D721Med (cell line): ENCODE measurements at regions not wholly inside any gene's neighbourhood (a gene's known extent, or its start where the extent isn't known, plus 50 kb on each side); places are given as distances from the start of the nearest gene placed in this dataset.
"Not testable (repeated sequence)": the region's sequence is repeated elsewhere in the genome, so short reads cannot be mapped to it uniquely, and the experiment has no call there.

ENCODE experiments used
- DNase-seq: peaks from one replicate; pipeline ENCODE4 v3.0.0; 2011; ENCODE audit warnings: low spot score; ENCODE audit not compliant: insufficient read length
- FAIRE-seq: peaks from 2 replicates; lab custom pipeline; 2011; peaks lifted over from hg19 to GRCh38; lab: Jason Lieb, UNC
- TF ChIP-seq, protein P1 (sequence below): IDR thresholded peaks from 2 replicates; pipeline ENCODE4 v1.5.1; 2012; ENCODE audit warnings: mild to moderate bottlenecking, control low read depth; ENCODE audit not compliant: insufficient read depth; ENCODE audit errors: missing control alignments

- no peak for DNase-seq
- no peak for FAIRE-seq
- TF ChIP-seq, protein P1, sequence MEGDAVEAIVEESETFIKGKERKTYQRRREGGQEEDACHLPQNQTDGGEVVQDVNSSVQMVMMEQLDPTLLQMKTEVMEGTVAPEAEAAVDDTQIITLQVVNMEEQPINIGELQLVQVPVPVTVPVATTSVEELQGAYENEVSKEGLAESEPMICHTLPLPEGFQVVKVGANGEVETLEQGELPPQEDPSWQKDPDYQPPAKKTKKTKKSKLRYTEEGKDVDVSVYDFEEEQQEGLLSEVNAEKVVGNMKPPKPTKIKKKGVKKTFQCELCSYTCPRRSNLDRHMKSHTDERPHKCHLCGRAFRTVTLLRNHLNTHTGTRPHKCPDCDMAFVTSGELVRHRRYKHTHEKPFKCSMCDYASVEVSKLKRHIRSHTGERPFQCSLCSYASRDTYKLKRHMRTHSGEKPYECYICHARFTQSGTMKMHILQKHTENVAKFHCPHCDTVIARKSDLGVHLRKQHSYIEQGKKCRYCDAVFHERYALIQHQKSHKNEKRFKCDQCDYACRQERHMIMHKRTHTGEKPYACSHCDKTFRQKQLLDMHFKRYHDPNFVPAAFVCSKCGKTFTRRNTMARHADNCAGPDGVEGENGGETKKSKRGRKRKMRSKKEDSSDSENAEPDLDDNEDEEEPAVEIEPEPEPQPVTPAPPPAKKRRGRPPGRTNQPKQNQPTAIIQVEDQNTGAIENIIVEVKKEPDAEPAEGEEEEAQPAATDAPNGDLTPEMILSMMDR: no peak
Measured at GRCh38 chr4:31807036-31807435, 1086.9 kb downstream of the PCDH7 start.

DNA sequence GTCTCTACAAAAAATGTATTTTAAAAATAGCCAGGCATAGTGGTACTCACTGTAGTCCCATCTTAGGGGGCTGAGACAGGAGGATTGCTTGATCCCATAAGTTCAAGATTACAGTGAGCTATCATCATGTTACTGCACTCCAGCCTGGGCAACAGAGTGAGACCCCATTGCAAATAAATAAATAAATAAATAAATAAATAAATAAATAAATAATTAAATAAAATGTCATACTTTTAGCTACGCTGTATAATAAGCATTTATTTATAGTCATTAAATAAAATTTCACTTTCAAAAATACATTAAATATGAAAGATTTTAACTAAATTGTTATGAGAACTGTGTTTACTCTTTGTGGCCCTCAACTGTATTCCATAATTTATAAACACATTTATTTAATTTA lies 1124.2 kb downstream of the PCDH7 start:
- no peak for FAIRE-seq
- no peak for DNase-seq
- TF ChIP-seq, protein P1: no peak

GRCh38 chr4:31851946-31852345 lies 1131.8 kb downstream of the PCDH7 start:
- TF ChIP-seq, protein P1: no peak
- FAIRE-seq (no peak), DNase-seq (no peak)

- TF ChIP-seq, protein P1: no peak
- peak; percentile 98 for FAIRE-seq
- DNase-seq: no peak
Measured at GRCh38 chr4:31877429-31877828, 1157.3 kb downstream of the PCDH7 start.

GRCh38 chr4:31880837-31881236 lies 1160.7 kb downstream of the PCDH7 start:
- not testable (repeated sequence) for DNase-seq, FAIRE-seq

GRCh38 chr4:31896349-31896748 lies 1176.2 kb downstream of the PCDH7 start:
- FAIRE-seq (no peak), DNase-seq (no peak)
- TF ChIP-seq, protein P1: no peak

GRCh38 chr4:31905363-31905762 lies 1185.2 kb downstream of the PCDH7 start:
- FAIRE-seq: no peak
- TF ChIP-seq, protein P1: no peak
- DNase-seq: no peak

GRCh38 chr4:31908261-31908660 lies 1188.1 kb downstream of the PCDH7 start:
- no peak for FAIRE-seq
- no peak for DNase-seq

More at GRCh38 chr4:31908261-31908660, 1188.1 kb downstream of the PCDH7 start:
- TF ChIP-seq, protein P1: no peak
